KBM-7 (cell line): ENCODE measurements at regions not wholly inside any gene's neighbourhood (a gene's known extent, or its start where the extent isn't known, plus 50 kb on each side); places are given as distances from the start of the nearest gene placed in this dataset.
A peak's percentile ranks its signal among the peaks of the same experiment; 100 is the strongest.
"Not testable (repeated sequence)": the region's sequence is repeated elsewhere in the genome, so short reads cannot be mapped to it uniquely, and the experiment has no call there.

Source experiments
- DNase-seq: peaks from one replicate; pipeline ENCODE4 v3.0.0-alpha.2; 2015
- in situ Hi-C: fragments of 300-500 bp; cut with MboI; formaldehyde crosslinking; loops from 2 replicates; pipeline ENCODE4 v1.14.3; 2020; ENCODE audit warnings: low sequenced_read_pairs, low pct_unique_long_range_greater_than_20kb, mixed read lengths

- DNase-seq = no peak
- in situ Hi-C loops = no loop called here
These were observed 214.6 kb upstream of the POU5F2 start for GRCh38 chr5:93956006-93956405.

GRCh38 chr5:93954421-93955069, 213.1 kb upstream of the POU5F2 start:
- in situ Hi-C loops = no loop called here
- no peak for DNase-seq

- DNase-seq = no peak
- in situ Hi-C loops = no loop called here
These were observed 212.0 kb upstream of the POU5F2 start for GRCh38 chr5:93953442-93953841.

GRCh38 chr5:93941897-93942296, 200.5 kb upstream of the POU5F2 start:
- DNase-seq = no peak

GRCh38 chr5:93933269-93933668, 191.9 kb upstream of the POU5F2 start:
- DNase-seq, in situ Hi-C loops: not testable (repeated sequence)

More at GRCh38 chr5:93941897-93942296, 200.5 kb upstream of the POU5F2 start:
- in situ Hi-C loops = no loop called here

GRCh38 chr5:93930098-93930497, 188.7 kb upstream of the POU5F2 start:
- in situ Hi-C loops = no loop called here
- DNase-seq = peak; percentile 15

GRCh38 chr5:93929131-93929530, 187.7 kb upstream of the POU5F2 start:
- in situ Hi-C loops = no loop called here
- no peak for DNase-seq

GRCh38 chr5:93926831-93927620, 185.6 kb upstream of the POU5F2 start:
- no peak for DNase-seq
- in situ Hi-C loops = no loop called here

GRCh38 chr5:93925321-93925720, 183.9 kb upstream of the POU5F2 start:
- in situ Hi-C loops = no loop called here
- DNase-seq = no peak

GRCh38 chr5:93924628-93925027, 183.2 kb upstream of the POU5F2 start:
- in situ Hi-C loops = loop anchor here (25.0 kb wide), 1 partner anchor 337 kb away; the partner anchor contains the start of genes NR2F1 and NR2F1-AS1
- no peak for DNase-seq

GRCh38 chr5:93922551-93922950, 181.2 kb upstream of the POU5F2 start:
- DNase-seq = no peak
- in situ Hi-C loops = loop anchor here (25.0 kb wide), 1 partner anchor 335 kb away; the partner anchor contains the start of genes NR2F1 and NR2F1-AS1

- in situ Hi-C loops = loop anchor here (25.0 kb wide), 1 partner anchor 334 kb away; the partner anchor contains the start of genes NR2F1 and NR2F1-AS1
- DNase-seq = no peak
These were observed 179.6 kb upstream of the POU5F2 start for GRCh38 chr5:93921001-93921400.

GRCh38 chr5:93916872-93917271, 175.5 kb upstream of the POU5F2 start:
- no peak for DNase-seq
- in situ Hi-C loops = loop anchor here (25.0 kb wide), 1 partner anchor 330 kb away; the partner anchor contains the start of genes NR2F1 and NR2F1-AS1

GRCh38 chr5:93915142-93915553, 173.7 kb upstream of the POU5F2 start:
- DNase-seq = peak; percentile 63
- in situ Hi-C loops = loop anchor here (25.0 kb wide), 1 partner anchor 328 kb away; the partner anchor contains the start of genes NR2F1 and NR2F1-AS1

- no peak for DNase-seq
- in situ Hi-C loops = loop anchor here (25.0 kb wide), 1 partner anchor 324 kb away; the partner anchor contains the start of genes NR2F1 and NR2F1-AS1
These were observed 170.2 kb upstream of the POU5F2 start for GRCh38 chr5:93911609-93912008.

- peak; percentile 37 for DNase-seq
- in situ Hi-C loops = loop anchor here (25.0 kb wide), 1 partner anchor 322 kb away; the partner anchor contains the start of genes NR2F1 and NR2F1-AS1
These were observed 168.0 kb upstream of the POU5F2 start for GRCh38 chr5:93909356-93909755.

- DNase-seq = no peak
- in situ Hi-C loops = loop anchor here (25.0 kb wide), 1 partner anchor 318 kb away; the partner anchor contains the start of genes NR2F1 and NR2F1-AS1
These were observed 163.5 kb upstream of the POU5F2 start for GRCh38 chr5:93904917-93905316.

GRCh38 chr5:93902288-93902687, 160.9 kb upstream of the POU5F2 start:
- no peak for DNase-seq
- in situ Hi-C loops = loop anchor here (25.0 kb wide), 1 partner anchor 315 kb away; the partner anchor contains the start of genes NR2F1 and NR2F1-AS1

- in situ Hi-C loops = no loop called here
- DNase-seq = no peak
These were observed 157.7 kb upstream of the POU5F2 start for GRCh38 chr5:93899026-93899600.
